HL-60 (cell line): ENCODE measurements at regions not wholly inside any gene's neighbourhood (a gene's known extent, or its start where the extent isn't known, plus 50 kb on each side); places are given as distances from the start of the nearest gene placed in this dataset.

Experiments used
- CTCF ChIP-seq: IDR thresholded peaks from one replicate; pipeline ENCODE4 v1.5.1; 2011; ENCODE audit warnings: low read length, control low read depth, inconsistent platforms; ENCODE audit not compliant: insufficient read depth
- POLR2AphosphoS5 ChIP-seq: IDR thresholded peaks from 2 replicates; pipeline ENCODE4 v1.6.1; 2012; ENCODE audit warnings: low read depth
- REST ChIP-seq: IDR thresholded peaks from 2 replicates; pipeline ENCODE4 v1.6.1; 2012; ENCODE audit warnings: low read depth; ENCODE audit not compliant: insufficient replicate concordance

GRCh38 chr15:38149315-38149714, 103.3 kb upstream of the SPRED1 start:
- TF ChIP-seq CTCF: no peak
- TF ChIP-seq REST: no peak
- TF ChIP-seq POLR2AphosphoS5: no peak
